RWPE2 (cell line): ENCODE measurements at regions not wholly inside any gene's neighbourhood (a gene's known extent, or its start where the extent isn't known, plus 50 kb on each side); places are given as distances from the start of the nearest gene placed in this dataset.

Experiments used
- ATAC-seq: fragments of 200-7000 bp; cut with Tn5 transposase; 3 replicates; pipeline ENCODE4 v1.9.1; 2021; ENCODE audit warnings: low read depth
- DNase-seq: peaks from one replicate; pipeline ENCODE4 v3.0.0-alpha.2; 2020; ENCODE audit warnings: low spot score
- H3K27ac ChIP-seq: fragments of 450-650 bp; 2 replicates; pipeline ENCODE4 v1.5.1; 2017; ENCODE audit warnings: mild to moderate bottlenecking; ENCODE audit not compliant: poor library complexity, severe bottlenecking
- H3K27me3 ChIP-seq: fragments of 250-450 bp; sonication (Bioruptor Pico); 2 replicates; pipeline ENCODE4 v1.5.1; 2021; ENCODE audit warnings: mild to moderate bottlenecking, moderate library complexity; ENCODE audit not compliant: insufficient read depth, poor library complexity, severe bottlenecking
- H3K36me3 ChIP-seq: fragments of 250-450 bp; sonication (Bioruptor Pico); 2 replicates; pipeline ENCODE4 v1.5.1; 2020; ENCODE audit warnings: low read depth, mild to moderate bottlenecking, moderate library complexity
- H3K4me1 ChIP-seq: fragments of 250-450 bp; sonication (Bioruptor Pico); 2 replicates; pipeline ENCODE4 v1.5.1; 2021; ENCODE audit warnings: mild to moderate bottlenecking, moderate library complexity; ENCODE audit not compliant: insufficient read depth, poor library complexity, severe bottlenecking
- H3K4me3 ChIP-seq: fragments of 250-450 bp; sonication (Bioruptor Pico); 2 replicates; pipeline ENCODE4 v1.5.1; 2021; ENCODE audit warnings: mild to moderate bottlenecking, moderate library complexity; ENCODE audit not compliant: severe bottlenecking
- H3K9me3 ChIP-seq: fragments of 250-450 bp; sonication (Bioruptor Pico); 2 replicates; pipeline ENCODE4 v1.5.1; 2021; ENCODE audit warnings: mild to moderate bottlenecking, moderate library complexity; ENCODE audit not compliant: severe bottlenecking
- TF ChIP-seq, protein P1 (sequence below): fragments of 450-650 bp; IDR thresholded peaks from one replicate; pipeline ENCODE4 v1.5.1; 2017; ENCODE audit warnings: mild to moderate bottlenecking, moderate library complexity; ENCODE audit not compliant: poor library complexity, severe bottlenecking

- TF ChIP-seq, protein P1, sequence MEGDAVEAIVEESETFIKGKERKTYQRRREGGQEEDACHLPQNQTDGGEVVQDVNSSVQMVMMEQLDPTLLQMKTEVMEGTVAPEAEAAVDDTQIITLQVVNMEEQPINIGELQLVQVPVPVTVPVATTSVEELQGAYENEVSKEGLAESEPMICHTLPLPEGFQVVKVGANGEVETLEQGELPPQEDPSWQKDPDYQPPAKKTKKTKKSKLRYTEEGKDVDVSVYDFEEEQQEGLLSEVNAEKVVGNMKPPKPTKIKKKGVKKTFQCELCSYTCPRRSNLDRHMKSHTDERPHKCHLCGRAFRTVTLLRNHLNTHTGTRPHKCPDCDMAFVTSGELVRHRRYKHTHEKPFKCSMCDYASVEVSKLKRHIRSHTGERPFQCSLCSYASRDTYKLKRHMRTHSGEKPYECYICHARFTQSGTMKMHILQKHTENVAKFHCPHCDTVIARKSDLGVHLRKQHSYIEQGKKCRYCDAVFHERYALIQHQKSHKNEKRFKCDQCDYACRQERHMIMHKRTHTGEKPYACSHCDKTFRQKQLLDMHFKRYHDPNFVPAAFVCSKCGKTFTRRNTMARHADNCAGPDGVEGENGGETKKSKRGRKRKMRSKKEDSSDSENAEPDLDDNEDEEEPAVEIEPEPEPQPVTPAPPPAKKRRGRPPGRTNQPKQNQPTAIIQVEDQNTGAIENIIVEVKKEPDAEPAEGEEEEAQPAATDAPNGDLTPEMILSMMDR: no peak
- H3K4me1 ChIP-seq: no peaks in the 10 kb centered on the region
- no peak for DNase-seq
- H3K36me3 ChIP-seq: no peaks in the 10 kb centered on the region
- no peak for ATAC-seq
- no peak overlapping the region for H3K4me3 ChIP-seq
- no peak overlapping the region for H3K27ac ChIP-seq
- H3K27me3 ChIP-seq: peaks cover 4% of the 10 kb centered on the region
- no peaks in the 10 kb centered on the region for H3K9me3 ChIP-seq
Measured at GRCh38 chr14:37796703-37797416, 201.4 kb downstream of the TTC6 start.

- Histone ChIP-seq H3K27me3 (peaks cover 4% of the 10 kb centered on the region), H3K4me1 (no peaks in the 10 kb centered on the region), H3K9me3 (no peaks in the 10 kb centered on the region), H3K27ac (no peak overlapping the region), H3K36me3 (no peaks in the 10 kb centered on the region), H3K4me3 (no peak overlapping the region)
- no peak for DNase-seq
- TF ChIP-seq, protein P1: no peak
- no peak for ATAC-seq
Measured at GRCh38 chr14:37797675-37798074, 202.2 kb downstream of the TTC6 start.

- Histone ChIP-seq H3K36me3 (no peaks in the 10 kb centered on the region), H3K9me3 (no peaks in the 10 kb centered on the region), H3K4me1 (no peaks in the 10 kb centered on the region), H3K27ac (no peak overlapping the region), H3K27me3 (peaks cover 4% of the 10 kb centered on the region), H3K4me3 (no peak overlapping the region)
- DNase-seq (no peak), ATAC-seq (no peak)
- TF ChIP-seq, protein P1: no peak
Measured at GRCh38 chr14:37807722-37808121, 212.3 kb downstream of the TTC6 start.

DNA sequence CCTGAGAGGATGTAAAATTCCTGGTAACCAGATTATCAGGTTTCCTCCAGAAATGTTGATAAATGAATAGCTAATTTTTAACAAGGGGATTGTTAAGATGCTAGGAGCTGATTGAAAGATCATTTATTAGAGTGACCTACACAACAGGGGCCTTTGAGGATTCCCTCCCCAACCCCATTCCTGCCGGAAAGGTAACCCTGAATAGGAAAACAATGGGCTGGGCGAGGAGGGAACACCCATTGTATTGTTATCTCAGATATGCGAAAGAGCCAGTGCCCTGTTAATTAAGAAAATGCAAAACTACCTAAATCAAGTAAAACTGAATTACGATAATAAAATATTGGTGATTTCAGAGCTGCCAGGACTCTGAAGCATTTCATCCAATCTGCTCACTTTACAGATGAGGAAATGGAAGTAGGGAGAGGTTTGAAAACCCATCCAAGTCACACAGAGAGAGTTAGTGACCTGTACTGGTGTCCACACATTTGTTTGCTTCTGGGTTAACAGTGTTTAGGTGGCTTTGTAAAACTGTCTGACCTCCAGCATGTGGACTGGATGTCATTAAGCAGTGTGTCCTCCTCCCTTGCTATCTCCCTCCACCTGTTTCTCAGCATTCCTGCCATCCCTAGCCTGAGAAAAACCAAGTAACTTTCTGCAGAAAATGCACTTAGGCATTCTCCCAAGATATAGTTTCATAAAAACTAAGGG lies 214.8 kb downstream of the TTC6 start:
- DNase-seq: no peak

More for the DNA sequence above, 214.8 kb downstream of the TTC6 start:
- TF ChIP-seq, protein P1: no peak
- H3K36me3 ChIP-seq: no peaks in the 10 kb centered on the region
- H3K27me3 ChIP-seq: peaks cover 4% of the 10 kb centered on the region
- peaks cover 2% of the 10 kb centered on the region for H3K9me3 ChIP-seq
- no peak overlapping the region for H3K27ac ChIP-seq
- H3K4me1 ChIP-seq: no peaks in the 10 kb centered on the region
- H3K4me3 ChIP-seq: no peak overlapping the region
- 0 out of 3 replicates have a peak, but pooled peaks have one; percentile 10 for ATAC-seq
